ENCODE measurements at regions not wholly inside any gene's neighbourhood (a gene's known extent, or its start where the extent isn't known, plus 50 kb on each side); places are given as distances from the start of the nearest gene placed in this dataset.

DNA sequence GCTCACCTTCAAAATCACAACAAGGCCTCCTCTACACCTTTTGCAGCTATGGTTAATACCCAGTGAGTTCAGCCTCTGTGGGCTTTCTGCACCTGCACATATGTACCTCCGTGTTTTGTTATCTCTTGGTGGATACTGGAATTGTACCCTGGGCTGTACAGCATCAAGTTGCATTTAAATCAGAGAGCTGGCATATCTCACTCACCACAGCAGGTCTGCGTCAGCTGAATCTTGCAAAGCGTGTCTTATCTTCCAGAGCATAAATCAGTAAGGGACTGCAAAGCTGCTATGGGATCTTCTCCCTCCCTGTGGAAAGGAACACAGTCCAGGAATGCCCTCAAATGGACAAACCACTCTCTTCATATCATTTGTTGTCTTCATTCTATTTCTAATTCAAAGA is 1048.7 kb downstream of the UQCRFS1 start:
- intact Hi-C loops (cut with micrococcal nuclease), result no loop called here

More for the DNA sequence above, 1048.7 kb downstream of the UQCRFS1 start:
- Histone ChIP-seq H3K36me3 (ENCODE audit: control insufficient read depth in 2 of 2, extremely low read depth in 1 of 2, insufficient read depth in 2 of 2, low read length in 2 of 2) (no peaks in the 10 kb centered on the region), H3K27me3 (ENCODE audit: control insufficient read depth in 2 of 2, insufficient read depth in 2 of 2, low read length in 2 of 2) (no peaks in the 10 kb centered on the region), H3K4me3 (replicated peaks in 1 of 3; ENCODE audit: insufficient read depth in 1 of 3, low read depth in 1 of 3, low read length in 3 of 3) (no peak overlapping the region), H3K9me3 (replicated peaks; ENCODE audit: control insufficient read depth, insufficient read depth, low read length) (no peaks in the 10 kb centered on the region), H2AFZ (ENCODE audit: low read depth, low read length) (no peak overlapping the region), H3K79me2 (ENCODE audit: control insufficient read depth, insufficient read depth, low read length) (no peaks in the 10 kb centered on the region), H3K4me1 (ENCODE audit: control insufficient read depth, extremely low read depth, insufficient read depth, low read length) (no peaks in the 10 kb centered on the region), H4K20me1 (replicated peaks; ENCODE audit: control insufficient read depth, extremely low read depth, insufficient read depth, low read length) (no peaks in the 10 kb centered on the region), H3K4me2 (ENCODE audit: insufficient read depth, low read length) (no peak overlapping the region), H3K9ac (replicated peaks; ENCODE audit: extremely low read depth, insufficient read depth, low read length) (no peak overlapping the region), H3K9me1 (replicated peaks; ENCODE audit: control insufficient read depth, extremely low read depth, insufficient read depth, low read length) (no peaks in the 10 kb centered on the region), H3K27ac (ENCODE audit: insufficient read depth, low read depth, low read length) (no peak overlapping the region)
- no TSS peak for BruUV-seq (replicated peaks)
- TF ChIP-seq POLR2AphosphoS5 (IDR thresholded peaks at IDR 0.05; ENCODE audit: insufficient read depth, low read depth, low read length) (no peak), EZH2 (IDR thresholded peaks at IDR 0.05; ENCODE audit: borderline replicate concordance, low read depth, low read length, severe bottlenecking) (no peak), POLR2A (IDR thresholded peaks at IDR 0.05; ENCODE audit: low read depth, low read length) (no peak), MYC (IDR thresholded peaks at IDR 0.05; ENCODE audit: low read depth, low read length) (no peak), JUN (IDR thresholded peaks at IDR 0.05; ENCODE audit: borderline replicate concordance, insufficient read depth, insufficient read length, low read depth) (no peak), GATA2 (IDR thresholded peaks at IDR 0.05; ENCODE audit: insufficient read depth, insufficient read length, low read depth, low read length) (no peak), FOS (IDR thresholded peaks at IDR 0.05; ENCODE audit: borderline replicate concordance, insufficient read depth, low read length) (no peak)
- TF ChIP-seq, protein P1, sequence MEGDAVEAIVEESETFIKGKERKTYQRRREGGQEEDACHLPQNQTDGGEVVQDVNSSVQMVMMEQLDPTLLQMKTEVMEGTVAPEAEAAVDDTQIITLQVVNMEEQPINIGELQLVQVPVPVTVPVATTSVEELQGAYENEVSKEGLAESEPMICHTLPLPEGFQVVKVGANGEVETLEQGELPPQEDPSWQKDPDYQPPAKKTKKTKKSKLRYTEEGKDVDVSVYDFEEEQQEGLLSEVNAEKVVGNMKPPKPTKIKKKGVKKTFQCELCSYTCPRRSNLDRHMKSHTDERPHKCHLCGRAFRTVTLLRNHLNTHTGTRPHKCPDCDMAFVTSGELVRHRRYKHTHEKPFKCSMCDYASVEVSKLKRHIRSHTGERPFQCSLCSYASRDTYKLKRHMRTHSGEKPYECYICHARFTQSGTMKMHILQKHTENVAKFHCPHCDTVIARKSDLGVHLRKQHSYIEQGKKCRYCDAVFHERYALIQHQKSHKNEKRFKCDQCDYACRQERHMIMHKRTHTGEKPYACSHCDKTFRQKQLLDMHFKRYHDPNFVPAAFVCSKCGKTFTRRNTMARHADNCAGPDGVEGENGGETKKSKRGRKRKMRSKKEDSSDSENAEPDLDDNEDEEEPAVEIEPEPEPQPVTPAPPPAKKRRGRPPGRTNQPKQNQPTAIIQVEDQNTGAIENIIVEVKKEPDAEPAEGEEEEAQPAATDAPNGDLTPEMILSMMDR (IDR thresholded peaks at IDR 0.05; ENCODE audit: extremely low read depth in 1 of 2, insufficient read depth in 1 of 2, low read depth in 1 of 2, low read length in 2 of 2), result no peak
- TF ChIP-seq, protein P2, sequence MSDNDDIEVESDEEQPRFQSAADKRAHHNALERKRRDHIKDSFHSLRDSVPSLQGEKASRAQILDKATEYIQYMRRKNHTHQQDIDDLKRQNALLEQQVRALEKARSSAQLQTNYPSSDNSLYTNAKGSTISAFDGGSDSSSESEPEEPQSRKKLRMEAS (IDR thresholded peaks at IDR 0.05; ENCODE audit: insufficient read depth, insufficient read length), result no peak
- POLR2A ChIA-PET, result no interaction called here
- dilution Hi-C loops (cut with MboI; ENCODE audit: extremely low pct_ligation_motif_present, low sequenced_read_pairs), result no loop called here
- CTCF ChIA-PET, result no interaction called here
- FAIRE-seq (no peak), DNase-seq (ENCODE audit: low read depth, low spot score) (no peak)

Data from endothelial cell of umbilical vein (primary cell).